Upper lobe of right lung (tissue), 1 donor: ENCODE measurements at regions not wholly inside any gene's neighbourhood (a gene's known extent, or its start where the extent isn't known, plus 50 kb on each side); places are given as distances from the start of the nearest gene placed in this dataset.
"Not testable (repeated sequence)": the region's sequence is repeated elsewhere in the genome, so short reads cannot be mapped to it uniquely, and the experiment has no call there.

Experiments
- ATAC-seq: fragments of 200-7000 bp; cut with Tn5 transposase; one replicate; pipeline ENCODE4 v1.9.1; 2020; ENCODE audit warnings: mild to moderate bottlenecking, moderate library complexity
- DNase-seq: peaks from one replicate; pipeline ENCODE4 v3.0.0-alpha.2; 2020
- H3K27ac ChIP-seq: fragments of 200-600 bp; one replicate; pipeline ENCODE4 v1.8.0; 2022
- H3K27me3 ChIP-seq: fragments of 200-600 bp; one replicate; pipeline ENCODE4 v1.8.0; 2022; ENCODE audit warnings: mild to moderate bottlenecking
- H3K36me3 ChIP-seq: fragments of 200-600 bp; one replicate; pipeline ENCODE4 v1.8.0; 2022
- H3K4me1 ChIP-seq: fragments of 200-600 bp; one replicate; pipeline ENCODE4 v1.8.0; 2022
- H3K4me3 ChIP-seq: fragments of 200-600 bp; one replicate; pipeline ENCODE4 v1.8.0; 2022; ENCODE audit warnings: mild to moderate bottlenecking
- H3K9me3 ChIP-seq: fragments of 200-600 bp; one replicate; pipeline ENCODE4 v1.8.0; 2022
- CTCF ChIP-seq: fragments of 200-600 bp; IDR thresholded peaks from one replicate; pipeline ENCODE4 v1.8.0; 2022; ENCODE audit warnings: antibody characterized with exemption
- intact Hi-C: fragments of 100-400 bp; cut with DNase I; formaldehyde crosslinking; loops from one replicate; pipeline ENCODE4 v1.11.0; 2022
- donor health status: DM: no; HTN: yes; CAD: no; lungs with severe emphysema.

- intact Hi-C loops, result no loop called here
- ATAC-seq, result no peak
- Histone ChIP-seq H3K4me1 (no peaks in the 10 kb centered on the region), H3K36me3 (no peaks in the 10 kb centered on the region), H3K9me3 (no peaks in the 10 kb centered on the region), H3K4me3 (no peak overlapping the region), H3K27ac (no peak overlapping the region), H3K27me3 (no peaks in the 10 kb centered on the region)
- DNase-seq, result no peak
- TF ChIP-seq CTCF, result no peak
These were observed 216.7 kb upstream of the ANO5 start for GRCh38 chr11:21976210-21976609.

GRCh38 chr11:21983431-21983830 lies 209.5 kb upstream of the ANO5 start:
- H3K9me3 ChIP-seq, result no peaks in the 10 kb centered on the region
- intact Hi-C loops, result no loop called here
- TF ChIP-seq CTCF, result no peak
- H3K36me3 ChIP-seq, result no peaks in the 10 kb centered on the region
- no peak overlapping the region for H3K4me3 ChIP-seq
- no peak for DNase-seq
- no peak overlapping the region for H3K27ac ChIP-seq
- no peak for ATAC-seq
- no peaks in the 10 kb centered on the region for H3K4me1 ChIP-seq
- H3K27me3 ChIP-seq, result no peaks in the 10 kb centered on the region

GRCh38 chr11:21986361-21986760 lies 206.5 kb upstream of the ANO5 start:
- Histone ChIP-seq H3K4me3 (no peak overlapping the region), H3K27me3 (no peaks in the 10 kb centered on the region), H3K9me3 (no peaks in the 10 kb centered on the region), H3K4me1 (no peaks in the 10 kb centered on the region), H3K27ac (no peak overlapping the region), H3K36me3 (no peaks in the 10 kb centered on the region)
- TF ChIP-seq CTCF, result no peak
- DNase-seq (no peak), ATAC-seq (no peak)
- intact Hi-C loops, result no loop called here

- intact Hi-C loops, result no loop called here
- no peaks in the 10 kb centered on the region for H3K4me1 ChIP-seq
- DNase-seq (no peak), ATAC-seq (no peak)
- no peaks in the 10 kb centered on the region for H3K9me3 ChIP-seq
- H3K27ac ChIP-seq, result no peak overlapping the region
- TF ChIP-seq CTCF, result no peak
- H3K36me3 ChIP-seq, result no peaks in the 10 kb centered on the region
- H3K4me3 ChIP-seq, result no peak overlapping the region
- H3K27me3 ChIP-seq, result no peaks in the 10 kb centered on the region
These were observed 205.6 kb upstream of the ANO5 start for GRCh38 chr11:21987261-21987660.

- no peak overlapping the region for H3K27ac ChIP-seq
- DNase-seq, result no peak
- ATAC-seq, result no peak
- H3K4me1 ChIP-seq, result no peaks in the 10 kb centered on the region
- H3K9me3 ChIP-seq, result no peaks in the 10 kb centered on the region
- no peak for TF ChIP-seq CTCF
- H3K36me3 ChIP-seq, result no peaks in the 10 kb centered on the region
- H3K27me3 ChIP-seq, result no peaks in the 10 kb centered on the region
- intact Hi-C loops, result no loop called here
- H3K4me3 ChIP-seq, result no peak overlapping the region
These were observed 204.4 kb upstream of the ANO5 start for GRCh38 chr11:21988477-21988876.

- H3K27ac ChIP-seq, DNase-seq, H3K4me3 ChIP-seq, intact Hi-C loops, H3K4me1 ChIP-seq, H3K9me3 ChIP-seq, H3K36me3 ChIP-seq, ATAC-seq, H3K27me3 ChIP-seq: not testable (repeated sequence)
These were observed 191.1 kb upstream of the ANO5 start for GRCh38 chr11:22001803-22002202.
